ENCODE measurements at regions not wholly inside any gene's neighbourhood (a gene's known extent, or its start where the extent isn't known, plus 50 kb on each side); places are given as distances from the start of the nearest gene placed in this dataset.
A peak's percentile ranks its signal among the peaks of the same experiment; 100 is the strongest.
"Not testable (repeated sequence)": the region's sequence is repeated elsewhere in the genome, so short reads cannot be mapped to it uniquely, and the experiment has no call there.

- no peak for DNase-seq
Observed at GRCh38 chr2:219727771-219728429, 100.5 kb downstream of the SLC4A3 start.

- no peak for DNase-seq
Observed at GRCh38 chr2:219728991-219729487, 101.6 kb downstream of the SLC4A3 start.

GRCh38 chr2:219731173-219731572 is 103.7 kb downstream of the SLC4A3 start:
- DNase-seq = no peak

- no peak for DNase-seq
Observed at GRCh38 chr2:219733106-219733505, 105.7 kb downstream of the SLC4A3 start.

GRCh38 chr2:219733746-219734145 is 106.3 kb downstream of the SLC4A3 start:
- no peak for DNase-seq

GRCh38 chr2:219736209-219736608 is 108.8 kb downstream of the SLC4A3 start:
- peak; percentile 74 for DNase-seq

- peak; percentile 61 for DNase-seq
Observed at GRCh38 chr2:219737270-219737691, 109.9 kb downstream of the SLC4A3 start.

GRCh38 chr2:219739066-219739465 is 111.6 kb downstream of the SLC4A3 start:
- DNase-seq = no peak

- peak; percentile 23 for DNase-seq
Observed at GRCh38 chr2:219739866-219740440, 112.5 kb downstream of the SLC4A3 start.

GRCh38 chr2:219743548-219743947 is 116.1 kb downstream of the SLC4A3 start:
- DNase-seq = no peak

GRCh38 chr2:219744066-219744465 is 116.6 kb downstream of the SLC4A3 start:
- no peak for DNase-seq

GRCh38 chr2:219744600-219744999 is 117.2 kb downstream of the SLC4A3 start:
- DNase-seq = no peak

- DNase-seq = no peak
Observed at GRCh38 chr2:219747637-219748036, 120.2 kb downstream of the SLC4A3 start.

- DNase-seq = peak; percentile 75
Observed at GRCh38 chr2:219748671-219749570, 121.5 kb downstream of the SLC4A3 start.

- DNase-seq = not testable (repeated sequence)
Observed at GRCh38 chr2:219751121-219751520, 123.7 kb downstream of the SLC4A3 start.

GRCh38 chr2:219752726-219753125 is 125.3 kb downstream of the SLC4A3 start:
- DNase-seq = no peak

- no peak for DNase-seq
Observed at GRCh38 chr2:219758907-219759680, 131.7 kb downstream of the SLC4A3 start.

GRCh38 chr2:219759801-219760200 is 132.4 kb downstream of the SLC4A3 start:
- no peak for DNase-seq

GRCh38 chr2:219765231-219765911 is 137.9 kb downstream of the SLC4A3 start:
- DNase-seq = no peak

- DNase-seq = no peak
Observed at GRCh38 chr2:219766658-219767057, 139.2 kb downstream of the SLC4A3 start.

- DNase-seq = peak; percentile 42
Observed at GRCh38 chr2:219769090-219769910, 141.9 kb downstream of the SLC4A3 start.
